HUES64 (cell line): ENCODE measurements at regions not wholly inside any gene's neighbourhood (a gene's known extent, or its start where the extent isn't known, plus 50 kb on each side); places are given as distances from the start of the nearest gene placed in this dataset.
A peak's percentile ranks its signal among the peaks of the same experiment; 100 is the strongest.

ENCODE experiments used
- H3K27ac ChIP-seq: 2 replicates; pipeline ENCODE4 v1.7.0; 2013; ENCODE audit warnings: low read depth, low read length, inconsistent platforms
- H3K27me3 ChIP-seq: 2 replicates; pipeline ENCODE4 v1.6.1; 2013; ENCODE audit warnings: mild to moderate bottlenecking, low read length; ENCODE audit not compliant: insufficient read depth
- H3K36me3 ChIP-seq: 2 replicates; pipeline ENCODE4 v1.6.1; 2013; ENCODE audit warnings: mild to moderate bottlenecking, low read length; ENCODE audit not compliant: insufficient read depth
- H3K4me1 ChIP-seq: 2 replicates; pipeline ENCODE4 v1.6.1; 2013; ENCODE audit warnings: mild to moderate bottlenecking, low read length, moderate library complexity; ENCODE audit not compliant: insufficient read depth
- H3K4me3 ChIP-seq: 2 replicates; pipeline ENCODE4 v1.5.1; 2013; ENCODE audit warnings: mild to moderate bottlenecking, low read length, moderate library complexity
- H3K9ac ChIP-seq: 2 replicates; pipeline ENCODE4 v1.6.1; 2013; ENCODE audit warnings: mild to moderate bottlenecking, low read depth, low read length
- H3K9me3 ChIP-seq: 2 replicates; pipeline ENCODE4 v1.6.1; 2013; ENCODE audit warnings: low read depth, low read length; ENCODE audit not compliant: insufficient read depth
- WGBS: fragments of 150-250, 120-280 bp; methylation state at CpG from one replicate; pipeline ENCODE4 v1.1.7; 2013; ENCODE audit warnings: missing lambda C conversion rate; 5-methylcytosine and 5-hydroxymethylcytosine counted together

DNA sequence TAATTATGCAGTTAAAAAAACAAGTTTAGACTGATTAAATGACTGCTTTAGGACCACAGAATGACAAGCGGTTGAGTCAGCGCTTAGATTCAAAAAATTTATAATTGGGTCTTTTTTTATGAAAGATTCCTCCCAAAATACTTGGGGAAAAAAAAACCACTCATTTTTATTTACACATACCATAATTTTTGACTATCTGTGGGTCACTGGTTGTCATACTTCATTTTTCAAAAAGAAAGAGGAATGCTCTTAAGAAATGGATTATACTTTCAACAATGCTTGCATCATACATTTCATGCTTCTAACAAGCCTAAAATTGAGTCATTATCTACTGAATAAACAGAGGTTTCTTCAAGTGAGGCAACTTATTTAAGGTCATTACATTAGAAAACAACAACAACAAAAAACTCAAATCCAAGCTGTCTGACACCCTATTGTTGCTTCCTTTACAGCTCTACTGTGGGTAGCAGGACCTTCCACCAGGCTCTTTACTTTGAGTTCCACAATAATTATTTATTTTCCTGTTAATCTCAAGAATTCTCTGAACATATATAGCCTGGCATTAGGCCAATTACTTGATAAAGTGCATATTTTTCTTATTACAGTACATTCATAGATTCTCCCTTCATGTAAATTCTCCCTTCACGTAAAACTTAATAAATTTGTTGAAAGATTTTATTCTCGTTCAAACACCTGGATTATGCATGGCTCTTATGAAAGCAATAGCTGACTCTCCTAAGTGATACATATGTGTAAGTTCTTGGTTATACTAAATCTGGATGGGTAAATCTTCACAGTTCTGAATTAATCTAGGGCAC is 445.5 kb downstream of the PCDH10 start:
- peak overlapping the region; percentile 85 for H3K27ac ChIP-seq
- WGBS: 100% methylated on average over 4 of the region's 4 CpGs
- H3K9me3 ChIP-seq: no peaks in the 10 kb centered on the region
- no peak overlapping the region for H3K4me3 ChIP-seq
- 0 out of 2 replicates have a peak overlapping the region, but pooled peaks have one; percentile 37 for H3K9ac ChIP-seq
- peaks cover 40% of the 10 kb centered on the region for H3K4me1 ChIP-seq
- H3K36me3 ChIP-seq: no peaks in the 10 kb centered on the region
- no peaks in the 10 kb centered on the region for H3K27me3 ChIP-seq

GRCh38 chr4:133593764-133594163 is 444.7 kb downstream of the PCDH10 start:
- Histone ChIP-seq H3K9me3 (no peaks in the 10 kb centered on the region), H3K27ac (peak overlapping the region; percentile 85), H3K9ac (0 out of 2 replicates have a peak overlapping the region, but pooled peaks have one; percentile 37)

GRCh38 chr4:133592591-133592990 is 443.5 kb downstream of the PCDH10 start:
- peak overlapping the region; percentile 63; the same call in 1 of the 2 replicates for H3K27ac ChIP-seq
- H3K4me3 ChIP-seq: no peak overlapping the region
- no peak overlapping the region for H3K9ac ChIP-seq
- 70% methylated on average over 7 of the region's 7 CpGs for WGBS
- H3K36me3 ChIP-seq: no peaks in the 10 kb centered on the region
- H3K9me3 ChIP-seq: no peaks in the 10 kb centered on the region
- H3K4me1 ChIP-seq: peaks cover 40% of the 10 kb centered on the region
- H3K27me3 ChIP-seq: no peaks in the 10 kb centered on the region

More at GRCh38 chr4:133593764-133594163, 444.7 kb downstream of the PCDH10 start:
- Histone ChIP-seq H3K27me3 (no peaks in the 10 kb centered on the region), H3K36me3 (no peaks in the 10 kb centered on the region), H3K4me3 (no peak overlapping the region), H3K4me1 (peaks cover 40% of the 10 kb centered on the region)

- H3K9ac ChIP-seq: no peak overlapping the region
- H3K9me3 ChIP-seq: no peaks in the 10 kb centered on the region
- H3K27me3 ChIP-seq: no peaks in the 10 kb centered on the region
- H3K36me3 ChIP-seq: no peaks in the 10 kb centered on the region
- 91% methylated on average over 1 of the region's 1 CpG for WGBS
- H3K4me3 ChIP-seq: no peak overlapping the region
- peaks cover 40% of the 10 kb centered on the region for H3K4me1 ChIP-seq
- H3K27ac ChIP-seq: peak overlapping the region; percentile 63; the same call in 1 of the 2 replicates
Observed at GRCh38 chr4:133592106-133592505, 443.0 kb downstream of the PCDH10 start.

GRCh38 chr4:133588306-133588705 is 439.2 kb downstream of the PCDH10 start:
- H3K27me3 ChIP-seq: no peaks in the 10 kb centered on the region
- no peak overlapping the region for H3K9ac ChIP-seq
- WGBS: 94% methylated on average over 2 of the region's 2 CpGs
- H3K27ac ChIP-seq: no peak overlapping the region
- H3K4me3 ChIP-seq: no peak overlapping the region
- H3K4me1 ChIP-seq: peaks cover 18% of the 10 kb centered on the region
- no peaks in the 10 kb centered on the region for H3K36me3 ChIP-seq
- no peaks in the 10 kb centered on the region for H3K9me3 ChIP-seq

- Histone ChIP-seq H3K27me3 (no peaks in the 10 kb centered on the region), H3K9ac (no peak overlapping the region), H3K27ac (no peak overlapping the region), H3K36me3 (no peaks in the 10 kb centered on the region), H3K4me1 (no peaks in the 10 kb centered on the region), H3K4me3 (no peak overlapping the region), H3K9me3 (no peaks in the 10 kb centered on the region)
- 96% methylated on average over 8 of the region's 8 CpGs for WGBS
Observed at GRCh38 chr4:133585323-133585722, 436.2 kb downstream of the PCDH10 start.

DNA sequence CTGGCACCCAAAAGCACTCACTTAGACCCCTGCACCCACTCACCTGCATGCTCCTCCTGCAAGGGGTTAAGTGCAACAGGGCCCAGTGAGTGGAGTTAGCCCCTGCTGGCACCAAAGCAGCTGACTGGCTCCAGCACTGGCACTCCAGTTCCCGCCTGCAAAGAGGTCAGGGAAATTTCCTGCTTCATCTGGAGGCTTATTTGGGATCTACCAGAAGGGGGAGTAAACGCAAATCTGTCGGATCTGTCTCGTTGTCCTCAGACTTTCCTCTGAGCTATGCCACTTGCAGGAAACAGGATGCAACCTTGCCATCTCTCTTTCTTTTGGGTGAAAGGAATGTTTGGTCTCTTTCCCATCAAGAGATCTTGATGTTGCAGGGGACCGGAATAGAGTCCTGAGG is 435.6 kb downstream of the PCDH10 start:
- Histone ChIP-seq H3K9ac (no peak overlapping the region), H3K4me1 (no peaks in the 10 kb centered on the region), H3K27ac (no peak overlapping the region), H3K9me3 (no peaks in the 10 kb centered on the region), H3K27me3 (no peaks in the 10 kb centered on the region), H3K36me3 (no peaks in the 10 kb centered on the region), H3K4me3 (no peak overlapping the region)
- 94% methylated on average over 5 of the region's 5 CpGs for WGBS

DNA sequence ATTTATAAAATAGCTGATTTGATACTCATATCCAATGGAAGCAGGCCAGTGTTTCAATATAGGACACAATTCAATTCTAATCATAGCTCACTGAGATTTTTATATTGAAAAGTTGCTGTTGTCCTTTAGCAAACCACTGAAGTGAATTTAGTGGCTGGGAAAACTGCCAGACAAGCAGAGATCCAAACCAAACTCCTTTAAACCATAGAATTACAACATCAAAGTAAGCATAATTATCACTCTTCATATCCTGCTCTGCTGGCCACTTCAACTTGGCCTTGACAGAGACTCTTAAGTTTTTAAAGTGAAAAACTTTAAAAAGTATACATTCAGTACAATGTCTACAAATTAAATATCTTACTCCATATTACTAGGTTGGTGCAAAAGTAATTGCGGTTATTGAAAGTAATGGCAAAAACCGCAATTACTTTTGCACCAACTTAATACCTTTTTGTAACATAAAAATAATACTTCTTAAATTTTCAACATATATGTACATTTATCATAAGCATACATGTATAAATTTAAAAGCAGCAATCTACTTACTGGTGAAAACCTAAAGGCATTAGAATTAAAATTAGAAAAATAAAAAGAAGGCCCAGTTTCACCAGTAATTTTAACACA is 433.0 kb downstream of the PCDH10 start:
- no peaks in the 10 kb centered on the region for H3K9me3 ChIP-seq
- H3K36me3 ChIP-seq: no peaks in the 10 kb centered on the region
- H3K4me1 ChIP-seq: no peaks in the 10 kb centered on the region
- no peak overlapping the region for H3K9ac ChIP-seq
- WGBS: 100% methylated on average over 2 of the region's 2 CpGs
- no peak overlapping the region for H3K4me3 ChIP-seq
- no peaks in the 10 kb centered on the region for H3K27me3 ChIP-seq
- no peak overlapping the region for H3K27ac ChIP-seq

- H3K27me3 ChIP-seq: no peaks in the 10 kb centered on the region
- no peaks in the 10 kb centered on the region for H3K9me3 ChIP-seq
- no peak overlapping the region for H3K9ac ChIP-seq
- no peaks in the 10 kb centered on the region for H3K4me1 ChIP-seq
- H3K27ac ChIP-seq: no peak overlapping the region
- H3K4me3 ChIP-seq: no peak overlapping the region
- WGBS: 100% methylated on average over 1 of the region's 1 CpG
- no peaks in the 10 kb centered on the region for H3K36me3 ChIP-seq
Observed at GRCh38 chr4:133574248-133574647, 425.2 kb downstream of the PCDH10 start.

DNA sequence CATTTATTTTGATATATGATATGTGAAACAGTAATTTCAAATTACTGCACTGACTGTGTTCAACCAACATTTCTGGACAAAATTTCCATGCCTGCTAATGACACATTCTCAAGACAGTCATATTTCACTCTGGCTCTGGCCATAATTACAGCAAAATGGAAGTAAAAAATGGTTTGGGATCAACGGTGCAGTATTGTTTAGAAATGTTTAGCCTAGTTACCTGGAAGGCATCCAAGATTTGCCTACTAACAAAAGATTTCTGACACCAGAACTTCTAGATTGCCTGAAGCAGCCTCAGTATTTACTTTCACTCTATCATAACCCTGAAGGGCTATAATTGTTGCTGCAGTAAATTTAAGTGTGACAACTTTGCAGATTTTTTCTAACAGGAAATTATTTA is 416.3 kb downstream of the PCDH10 start:
- Histone ChIP-seq H3K36me3 (no peaks in the 10 kb centered on the region), H3K27ac (no peak overlapping the region), H3K4me1 (no peaks in the 10 kb centered on the region), H3K9me3 (no peaks in the 10 kb centered on the region), H3K27me3 (no peaks in the 10 kb centered on the region), H3K9ac (no peak overlapping the region), H3K4me3 (no peak overlapping the region)
- 100% methylated on average over 1 of the region's 1 CpG for WGBS

DNA sequence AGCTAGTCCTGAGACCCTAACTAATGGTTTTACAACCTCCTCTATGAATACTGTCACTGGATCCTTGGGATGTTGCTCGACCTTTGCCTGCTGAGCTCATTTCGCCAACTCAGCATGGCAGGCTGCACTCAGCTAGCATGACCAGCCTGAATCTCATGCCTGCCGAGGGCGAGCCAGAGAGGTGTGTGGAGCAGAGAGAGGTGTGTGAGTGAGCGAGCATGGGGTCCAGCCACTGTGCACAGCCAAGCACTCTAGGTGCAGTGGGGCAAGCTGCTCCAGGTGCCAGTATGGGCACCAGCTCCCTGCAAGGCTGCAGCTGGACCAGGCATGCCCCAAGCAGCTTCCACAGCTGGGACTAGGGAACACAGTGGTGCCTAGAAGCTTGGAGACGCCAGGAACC is 410.9 kb downstream of the PCDH10 start:
- H3K36me3 ChIP-seq: no peaks in the 10 kb centered on the region
- H3K27ac ChIP-seq: no peak overlapping the region
- H3K9me3 ChIP-seq: no peaks in the 10 kb centered on the region
- H3K4me3 ChIP-seq: no peak overlapping the region
- no peaks in the 10 kb centered on the region for H3K27me3 ChIP-seq
- H3K4me1 ChIP-seq: no peaks in the 10 kb centered on the region
- 90% methylated on average over 6 of the region's 6 CpGs for WGBS
- H3K9ac ChIP-seq: no peak overlapping the region
